H4 (cell line): ENCODE measurements at regions not wholly inside any gene's neighbourhood (a gene's known extent, or its start where the extent isn't known, plus 50 kb on each side); places are given as distances from the start of the nearest gene placed in this dataset.

Source experiments
- DNase-seq: peaks from one replicate; pipeline ENCODE4 v3.0.0-alpha.2; 2015; ENCODE audit warnings: low spot score

GRCh38 chr7:10257438-10257837 lies 716.2 kb upstream of the PHF14 start:
- peak; percentile 33 for DNase-seq

GRCh38 chr7:10266976-10267375 lies 706.7 kb upstream of the PHF14 start:
- no peak for DNase-seq

- DNase-seq: peak; percentile 49
Measured at GRCh38 chr7:10268034-10268433, 705.6 kb upstream of the PHF14 start.

- DNase-seq: no peak
Measured at GRCh38 chr7:10282909-10283308, 690.8 kb upstream of the PHF14 start.

GRCh38 chr7:10284001-10284400 lies 689.7 kb upstream of the PHF14 start:
- no peak for DNase-seq

GRCh38 chr7:10299384-10299783 lies 674.3 kb upstream of the PHF14 start:
- DNase-seq: no peak

- DNase-seq: peak; percentile 57
Measured at GRCh38 chr7:10300577-10300976, 673.1 kb upstream of the PHF14 start.

- no peak for DNase-seq
Measured at GRCh38 chr7:10308276-10308675, 665.4 kb upstream of the PHF14 start.

- DNase-seq: no peak
Measured at GRCh38 chr7:10312942-10313341, 660.7 kb upstream of the PHF14 start.

- peak; percentile 80 for DNase-seq
Measured at GRCh38 chr7:10315881-10316280, 657.8 kb upstream of the PHF14 start.

- no peak for DNase-seq
Measured at GRCh38 chr7:10316488-10316887, 657.2 kb upstream of the PHF14 start.

GRCh38 chr7:10325395-10325794 lies 648.3 kb upstream of the PHF14 start:
- DNase-seq: no peak

- DNase-seq: no peak
Measured at GRCh38 chr7:10343108-10343507, 630.6 kb upstream of the PHF14 start.

GRCh38 chr7:10346032-10346431 lies 627.6 kb upstream of the PHF14 start:
- DNase-seq: no peak

- no peak for DNase-seq
Measured at GRCh38 chr7:10355816-10356215, 617.9 kb upstream of the PHF14 start.

GRCh38 chr7:10360050-10360449 lies 613.6 kb upstream of the PHF14 start:
- DNase-seq: no peak

GRCh38 chr7:10401793-10402192 lies 571.9 kb upstream of the PHF14 start:
- no peak for DNase-seq

- peak; percentile 79 for DNase-seq
Measured at GRCh38 chr7:10412422-10413019, 561.2 kb upstream of the PHF14 start.

- DNase-seq: no peak
Measured at GRCh38 chr7:10418985-10419384, 554.7 kb upstream of the PHF14 start.

- DNase-seq: no peak
Measured at GRCh38 chr7:10429031-10429430, 544.6 kb upstream of the PHF14 start.

GRCh38 chr7:10429511-10429910 lies 544.2 kb upstream of the PHF14 start:
- DNase-seq: no peak

- peak; percentile 49 for DNase-seq
Measured at GRCh38 chr7:10436302-10436701, 537.4 kb upstream of the PHF14 start.

GRCh38 chr7:10439027-10439426 lies 534.6 kb upstream of the PHF14 start:
- DNase-seq: no peak

GRCh38 chr7:10455936-10456335 lies 517.7 kb upstream of the PHF14 start:
- no peak for DNase-seq
